ENCODE measurements at regions not wholly inside any gene's neighbourhood (a gene's known extent, or its start where the extent isn't known, plus 50 kb on each side); places are given as distances from the start of the nearest gene placed in this dataset.

- no peak overlapping the region for H3K4me3 ChIP-seq (ENCODE audit: low read depth, low read length, poor library complexity, severe bottlenecking)
- no peaks in the 10 kb centered on the region for H3K36me3 ChIP-seq (ENCODE audit: insufficient read depth, low read length, poor library complexity, severe bottlenecking)
- DNase-seq (ENCODE audit: low spot score), result no peak
- no peak overlapping the region for H3K27ac ChIP-seq (ENCODE audit: low read depth, low read length, poor library complexity, severe bottlenecking)
- ChIA-PET POLR2A (ENCODE audit: low non-redundant PET) (no interaction called here), CTCF (no interaction called here)
- H3K27me3 ChIP-seq (replicated peaks; ENCODE audit: insufficient read depth, low read depth, low read length, poor library complexity), result no peaks in the 10 kb centered on the region
- H3K4me1 ChIP-seq (ENCODE audit: insufficient read depth, low read length, poor library complexity, severe bottlenecking), result no peaks in the 10 kb centered on the region
- no peak for TF ChIP-seq EZH2 (IDR thresholded peaks at IDR 0.05; ENCODE audit: borderline replicate concordance, low read depth, low read length, poor library complexity, severe bottlenecking)
- TF ChIP-seq CTCF (conservative IDR thresholded peaks at IDR 0.05; ENCODE audit: low read depth, low read length), result no peak
- intact Hi-C loops (cut with micrococcal nuclease; ENCODE audit: unreplicated experiment), result no loop called here
- BruUV-seq (replicated peaks), result no TSS peak
- H3K9me3 ChIP-seq (ENCODE audit: low read depth, low read length, poor library complexity, severe bottlenecking), result no peaks in the 10 kb centered on the region
Observed at GRCh38 chr2:45283764-45284620, 274.7 kb upstream of the SIX2 start.

- ChIA-PET POLR2A (ENCODE audit: low non-redundant PET) (no interaction called here), CTCF (no interaction called here)
- H3K9me3 ChIP-seq (ENCODE audit: low read depth, low read length, poor library complexity, severe bottlenecking), result no peaks in the 10 kb centered on the region
- no TSS peak for BruUV-seq (replicated peaks)
- no peak for DNase-seq (ENCODE audit: low spot score)
- H3K36me3 ChIP-seq (ENCODE audit: insufficient read depth, low read length, poor library complexity, severe bottlenecking), result no peaks in the 10 kb centered on the region
- H3K27me3 ChIP-seq (replicated peaks; ENCODE audit: insufficient read depth, low read depth, low read length, poor library complexity), result no peaks in the 10 kb centered on the region
- no peak overlapping the region for H3K27ac ChIP-seq (ENCODE audit: low read depth, low read length, poor library complexity, severe bottlenecking)
- intact Hi-C loops (cut with micrococcal nuclease; ENCODE audit: unreplicated experiment), result no loop called here
- TF ChIP-seq EZH2 (IDR thresholded peaks at IDR 0.05; ENCODE audit: borderline replicate concordance, low read depth, low read length, poor library complexity, severe bottlenecking), result no peak
- no peak for TF ChIP-seq CTCF (conservative IDR thresholded peaks at IDR 0.05; ENCODE audit: low read depth, low read length)
- no peaks in the 10 kb centered on the region for H3K4me1 ChIP-seq (ENCODE audit: insufficient read depth, low read length, poor library complexity, severe bottlenecking)
- no peak overlapping the region for H3K4me3 ChIP-seq (ENCODE audit: low read depth, low read length, poor library complexity, severe bottlenecking)
Observed at GRCh38 chr2:45282646-45283045, 273.4 kb upstream of the SIX2 start.

- H3K4me1 ChIP-seq (ENCODE audit: insufficient read depth, low read length, poor library complexity, severe bottlenecking), result no peaks in the 10 kb centered on the region
Observed at GRCh38 chr2:45281311-45281710, 272.1 kb upstream of the SIX2 start.

More at GRCh38 chr2:45281311-45281710, 272.1 kb upstream of the SIX2 start:
- no peaks in the 10 kb centered on the region for H3K27me3 ChIP-seq (replicated peaks; ENCODE audit: insufficient read depth, low read depth, low read length, poor library complexity)
- no peaks in the 10 kb centered on the region for H3K36me3 ChIP-seq (ENCODE audit: insufficient read depth, low read length, poor library complexity, severe bottlenecking)
- intact Hi-C loops (cut with micrococcal nuclease; ENCODE audit: unreplicated experiment), result no loop called here
- no peak overlapping the region for H3K27ac ChIP-seq (ENCODE audit: low read depth, low read length, poor library complexity, severe bottlenecking)
- no peak overlapping the region for H3K4me3 ChIP-seq (ENCODE audit: low read depth, low read length, poor library complexity, severe bottlenecking)
- no TSS peak for BruUV-seq (replicated peaks)
- no peaks in the 10 kb centered on the region for H3K9me3 ChIP-seq (ENCODE audit: low read depth, low read length, poor library complexity, severe bottlenecking)
- ChIA-PET POLR2A (ENCODE audit: low non-redundant PET) (no interaction called here), CTCF (no interaction called here)
- DNase-seq (ENCODE audit: low spot score), result no peak
- TF ChIP-seq EZH2 (IDR thresholded peaks at IDR 0.05; ENCODE audit: borderline replicate concordance, low read depth, low read length, poor library complexity, severe bottlenecking), result no peak
- no peak for TF ChIP-seq CTCF (conservative IDR thresholded peaks at IDR 0.05; ENCODE audit: low read depth, low read length)

Data from A673 (cell line).